ENCODE measurements at regions not wholly inside any gene's neighbourhood (a gene's known extent, or its start where the extent isn't known, plus 50 kb on each side); places are given as distances from the start of the nearest gene placed in this dataset.

DNA sequence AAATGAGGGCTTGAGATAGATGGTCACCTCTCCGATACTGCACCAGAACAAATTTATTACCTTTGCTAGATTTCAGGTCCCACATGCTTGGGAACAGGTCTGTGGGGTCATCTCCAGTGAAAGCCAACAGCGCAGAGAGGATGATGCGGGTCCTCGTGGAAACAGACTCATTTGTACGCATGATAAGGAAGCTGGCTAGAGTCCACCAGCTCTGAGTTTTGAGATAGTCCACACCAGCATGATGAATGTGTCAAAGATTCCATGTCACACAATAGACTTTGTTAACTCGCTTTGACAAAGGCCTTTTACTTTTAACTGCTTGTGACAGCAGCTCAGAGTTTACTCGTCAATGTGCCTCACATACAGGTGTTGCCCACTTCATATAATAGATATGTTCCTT lies 105.4 kb upstream of the TBCA start (continued):
- TF ChIP-seq FOXP4 (CRISPR knock-in tag; IDR thresholded peaks at IDR 0.05; ENCODE audit: borderline replicate concordance) (no peak), YBX1 (IDR thresholded peaks at IDR 0.05) (no peak), ZNF263 (CRISPR knock-in tag; IDR thresholded peaks at IDR 0.05; ENCODE audit: borderline replicate concordance) (no peak), SMARCA5 (IDR thresholded peaks at IDR 0.05) (no peak)
- TF ChIP-seq, protein P1, sequence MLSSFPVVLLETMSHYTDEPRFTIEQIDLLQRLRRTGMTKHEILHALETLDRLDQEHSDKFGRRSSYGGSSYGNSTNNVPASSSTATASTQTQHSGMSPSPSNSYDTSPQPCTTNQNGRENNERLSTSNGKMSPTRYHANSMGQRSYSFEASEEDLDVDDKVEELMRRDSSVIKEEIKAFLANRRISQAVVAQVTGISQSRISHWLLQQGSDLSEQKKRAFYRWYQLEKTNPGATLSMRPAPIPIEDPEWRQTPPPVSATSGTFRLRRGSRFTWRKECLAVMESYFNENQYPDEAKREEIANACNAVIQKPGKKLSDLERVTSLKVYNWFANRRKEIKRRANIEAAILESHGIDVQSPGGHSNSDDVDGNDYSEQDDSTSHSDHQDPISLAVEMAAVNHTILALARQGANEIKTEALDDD (IDR thresholded peaks at IDR 0.05) = no peak
- TF ChIP-seq, protein P2, sequence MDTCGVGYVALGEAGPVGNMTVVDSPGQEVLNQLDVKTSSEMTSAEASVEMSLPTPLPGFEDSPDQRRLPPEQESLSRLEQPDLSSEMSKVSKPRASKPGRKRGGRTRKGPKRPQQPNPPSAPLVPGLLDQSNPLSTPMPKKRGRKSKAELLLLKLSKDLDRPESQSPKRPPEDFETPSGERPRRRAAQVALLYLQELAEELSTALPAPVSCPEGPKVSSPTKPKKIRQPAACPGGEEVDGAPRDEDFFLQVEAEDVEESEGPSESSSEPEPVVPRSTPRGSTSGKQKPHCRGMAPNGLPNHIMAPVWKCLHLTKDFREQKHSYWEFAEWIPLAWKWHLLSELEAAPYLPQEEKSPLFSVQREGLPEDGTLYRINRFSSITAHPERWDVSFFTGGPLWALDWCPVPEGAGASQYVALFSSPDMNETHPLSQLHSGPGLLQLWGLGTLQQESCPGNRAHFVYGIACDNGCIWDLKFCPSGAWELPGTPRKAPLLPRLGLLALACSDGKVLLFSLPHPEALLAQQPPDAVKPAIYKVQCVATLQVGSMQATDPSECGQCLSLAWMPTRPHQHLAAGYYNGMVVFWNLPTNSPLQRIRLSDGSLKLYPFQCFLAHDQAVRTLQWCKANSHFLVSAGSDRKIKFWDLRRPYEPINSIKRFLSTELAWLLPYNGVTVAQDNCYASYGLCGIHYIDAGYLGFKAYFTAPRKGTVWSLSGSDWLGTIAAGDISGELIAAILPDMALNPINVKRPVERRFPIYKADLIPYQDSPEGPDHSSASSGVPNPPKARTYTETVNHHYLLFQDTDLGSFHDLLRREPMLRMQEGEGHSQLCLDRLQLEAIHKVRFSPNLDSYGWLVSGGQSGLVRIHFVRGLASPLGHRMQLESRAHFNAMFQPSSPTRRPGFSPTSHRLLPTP (IDR thresholded peaks at IDR 0.05; ENCODE audit: borderline replicate concordance, extremely low read depth, insufficient read length) = no peak
